DOHH2 (cell line): ENCODE measurements at regions not wholly inside any gene's neighbourhood (a gene's known extent, or its start where the extent isn't known, plus 50 kb on each side); places are given as distances from the start of the nearest gene placed in this dataset.

ENCODE experiments used
- EZH2phosphoT487 ChIP-seq: fragments of 200-600 bp; sonication (generic); IDR thresholded peaks from 2 replicates; pipeline ENCODE4 v1.6.1; 2017; ENCODE audit warnings: borderline replicate concordance, mild to moderate bottlenecking, antibody characterized with exemption, low read length, moderate library complexity, mixed read lengths
- TF ChIP-seq, protein P1 (sequence below): fragments of 200-600 bp; sonication (generic); IDR thresholded peaks from one replicate; pipeline ENCODE4 v1.5.1; 2014; ENCODE audit warnings: antibody characterized with exemption, mild to moderate bottlenecking, low read depth, low read length; ENCODE audit not compliant: poor library complexity, severe bottlenecking

DNA sequence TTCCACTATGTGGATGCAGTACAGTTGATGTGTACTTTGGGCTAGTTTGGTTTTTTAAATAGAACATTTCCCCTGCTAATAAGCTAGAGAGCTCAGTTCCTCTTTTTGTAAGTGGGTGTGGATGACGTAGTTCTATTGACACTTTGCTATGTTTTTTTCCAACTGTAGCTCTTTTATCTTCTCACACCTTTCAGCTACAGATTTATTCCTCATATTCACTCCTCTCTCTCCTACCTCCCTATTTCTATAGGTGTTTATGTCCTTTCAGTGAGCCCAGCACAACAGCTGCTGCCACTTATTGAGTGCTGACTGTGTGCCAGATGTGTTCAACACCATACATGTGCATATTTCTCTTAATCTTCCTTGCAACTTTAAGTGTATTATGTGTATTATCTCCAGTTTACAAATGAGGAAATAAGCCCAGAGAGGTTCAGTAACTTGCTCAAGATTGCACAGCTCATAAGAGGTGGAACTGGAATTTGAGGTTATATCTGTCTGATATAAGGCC is 215.7 kb downstream of the SEMA6A start:
- TF ChIP-seq, protein P1, sequence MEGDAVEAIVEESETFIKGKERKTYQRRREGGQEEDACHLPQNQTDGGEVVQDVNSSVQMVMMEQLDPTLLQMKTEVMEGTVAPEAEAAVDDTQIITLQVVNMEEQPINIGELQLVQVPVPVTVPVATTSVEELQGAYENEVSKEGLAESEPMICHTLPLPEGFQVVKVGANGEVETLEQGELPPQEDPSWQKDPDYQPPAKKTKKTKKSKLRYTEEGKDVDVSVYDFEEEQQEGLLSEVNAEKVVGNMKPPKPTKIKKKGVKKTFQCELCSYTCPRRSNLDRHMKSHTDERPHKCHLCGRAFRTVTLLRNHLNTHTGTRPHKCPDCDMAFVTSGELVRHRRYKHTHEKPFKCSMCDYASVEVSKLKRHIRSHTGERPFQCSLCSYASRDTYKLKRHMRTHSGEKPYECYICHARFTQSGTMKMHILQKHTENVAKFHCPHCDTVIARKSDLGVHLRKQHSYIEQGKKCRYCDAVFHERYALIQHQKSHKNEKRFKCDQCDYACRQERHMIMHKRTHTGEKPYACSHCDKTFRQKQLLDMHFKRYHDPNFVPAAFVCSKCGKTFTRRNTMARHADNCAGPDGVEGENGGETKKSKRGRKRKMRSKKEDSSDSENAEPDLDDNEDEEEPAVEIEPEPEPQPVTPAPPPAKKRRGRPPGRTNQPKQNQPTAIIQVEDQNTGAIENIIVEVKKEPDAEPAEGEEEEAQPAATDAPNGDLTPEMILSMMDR: no peak
- TF ChIP-seq EZH2phosphoT487: no peak
